SK-N-MC (cell line): ENCODE measurements at regions not wholly inside any gene's neighbourhood (a gene's known extent, or its start where the extent isn't known, plus 50 kb on each side); places are given as distances from the start of the nearest gene placed in this dataset.

ENCODE experiments used
- DNase-seq: peaks from one replicate; pipeline ENCODE4 v3.0.0-alpha.2; 2011; ENCODE audit warnings: low read depth, low spot score
- H3K27ac ChIP-seq: fragments of 200-600 bp; sonication (generic); 2 replicates; pipeline ENCODE4 v1.5.1; 2016; ENCODE audit warnings: mixed run types
- H3K36me3 ChIP-seq: fragments of 200-600 bp; sonication (generic); 2 replicates; pipeline ENCODE4 v1.6.1; 2017; ENCODE audit warnings: antibody characterized with exemption, low read length, mixed read lengths; ENCODE audit not compliant: insufficient read depth
- H3K4me3 ChIP-seq: fragments of 200-600 bp; sonication (generic); 2 replicates; pipeline ENCODE4 v1.5.1; 2016
- H3K9ac ChIP-seq: fragments of 200-600 bp; sonication (generic); 2 replicates; pipeline ENCODE4 v1.8.0; 2017; ENCODE audit warnings: mixed run types, mixed read lengths; ENCODE audit not compliant: insufficient read length
- H3K9me3 ChIP-seq: fragments of 200-600 bp; sonication (generic); 2 replicates; pipeline ENCODE4 v1.6.1; 2017; ENCODE audit warnings: low read depth, mild to moderate bottlenecking, antibody characterized with exemption, low read length, moderate library complexity, mixed read lengths
- EZH2 ChIP-seq: fragments of 200-600 bp; sonication (generic); IDR thresholded peaks from one replicate; pipeline ENCODE4 v1.6.1; 2017; ENCODE audit warnings: antibody characterized with exemption
- FOXP2 ChIP-seq: optimal IDR thresholded peaks from 2 replicates; pipeline ENCODE3; 2011; ENCODE audit warnings: mild to moderate bottlenecking, moderate library complexity; ENCODE audit not compliant: insufficient read depth; ENCODE audit errors: extremely low read length, control extremely low read depth
- POLR2AphosphoS5 ChIP-seq: IDR thresholded peaks from 2 replicates; pipeline ENCODE4 v1.6.1; 2012; ENCODE audit warnings: mild to moderate bottlenecking, low read depth, low read length, borderline replicate concordance

DNA sequence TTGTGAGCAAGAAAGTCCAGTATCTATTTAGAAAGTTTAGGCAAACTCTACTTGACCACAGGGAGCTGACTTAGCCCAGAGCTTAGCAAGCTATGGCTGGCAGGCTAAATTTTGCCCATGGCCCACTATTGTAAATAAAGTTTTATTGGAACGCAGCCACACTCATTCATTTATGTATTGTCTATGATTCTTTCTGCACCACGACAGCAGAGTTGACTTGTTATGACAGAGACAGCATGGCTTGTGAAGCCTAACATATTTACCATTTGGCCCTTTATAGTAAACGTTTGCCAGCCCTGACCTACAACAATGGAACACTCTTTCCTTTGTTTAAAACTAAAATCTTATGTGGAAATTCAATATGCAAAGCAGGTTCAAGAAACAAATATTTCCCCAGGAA lies 100.0 kb upstream of the ZFHX3 start:
- Histone ChIP-seq H3K36me3 (no peaks in the 10 kb centered on the region), H3K9ac (no peak overlapping the region), H3K4me3 (no peak overlapping the region), H3K9me3 (no peaks in the 10 kb centered on the region), H3K27ac (no peak overlapping the region)
- TF ChIP-seq EZH2 (no peak), POLR2AphosphoS5 (no peak), FOXP2 (no peak)
- DNase-seq = no peak

DNA sequence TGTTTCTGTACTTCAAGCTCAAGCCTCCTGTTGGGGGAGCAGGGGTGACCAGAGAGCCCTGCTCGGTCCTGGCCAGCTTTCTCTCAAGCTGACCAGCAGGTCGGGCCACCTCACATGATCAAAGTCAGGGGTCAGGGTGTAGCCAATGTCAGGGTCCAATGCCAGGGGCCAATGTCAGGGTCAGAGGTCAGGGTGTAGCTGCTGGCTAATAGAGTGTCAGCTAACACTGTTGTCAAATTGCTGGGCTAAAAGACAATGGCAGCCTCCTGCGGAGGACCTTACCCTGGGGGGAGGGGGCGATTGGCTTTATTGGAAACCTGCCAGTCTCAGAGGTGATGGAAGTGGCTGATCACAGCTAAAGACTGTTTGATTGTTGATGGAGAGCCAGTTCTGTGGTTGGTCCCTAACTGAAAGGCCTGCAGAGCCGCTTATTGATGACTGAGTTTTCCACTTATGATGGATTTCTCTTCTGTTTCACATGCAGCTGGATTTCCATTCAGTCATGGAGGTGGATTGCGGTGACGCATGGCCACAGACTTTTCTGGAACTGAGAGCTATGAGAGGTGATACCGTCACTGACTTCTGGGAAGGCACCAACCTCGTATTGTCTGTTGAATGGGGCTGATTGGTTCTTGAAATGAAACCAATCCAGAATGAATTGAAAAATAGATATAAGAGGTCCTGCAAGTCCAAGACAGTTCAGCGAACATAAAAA lies 97.4 kb upstream of the ZFHX3 start:
- no peak overlapping the region for H3K4me3 ChIP-seq
- no peaks in the 10 kb centered on the region for H3K36me3 ChIP-seq
- no peak for DNase-seq
- H3K9me3 ChIP-seq = no peaks in the 10 kb centered on the region
- no peak overlapping the region for H3K9ac ChIP-seq
- no peak overlapping the region for H3K27ac ChIP-seq
- no peak for TF ChIP-seq FOXP2

DNA sequence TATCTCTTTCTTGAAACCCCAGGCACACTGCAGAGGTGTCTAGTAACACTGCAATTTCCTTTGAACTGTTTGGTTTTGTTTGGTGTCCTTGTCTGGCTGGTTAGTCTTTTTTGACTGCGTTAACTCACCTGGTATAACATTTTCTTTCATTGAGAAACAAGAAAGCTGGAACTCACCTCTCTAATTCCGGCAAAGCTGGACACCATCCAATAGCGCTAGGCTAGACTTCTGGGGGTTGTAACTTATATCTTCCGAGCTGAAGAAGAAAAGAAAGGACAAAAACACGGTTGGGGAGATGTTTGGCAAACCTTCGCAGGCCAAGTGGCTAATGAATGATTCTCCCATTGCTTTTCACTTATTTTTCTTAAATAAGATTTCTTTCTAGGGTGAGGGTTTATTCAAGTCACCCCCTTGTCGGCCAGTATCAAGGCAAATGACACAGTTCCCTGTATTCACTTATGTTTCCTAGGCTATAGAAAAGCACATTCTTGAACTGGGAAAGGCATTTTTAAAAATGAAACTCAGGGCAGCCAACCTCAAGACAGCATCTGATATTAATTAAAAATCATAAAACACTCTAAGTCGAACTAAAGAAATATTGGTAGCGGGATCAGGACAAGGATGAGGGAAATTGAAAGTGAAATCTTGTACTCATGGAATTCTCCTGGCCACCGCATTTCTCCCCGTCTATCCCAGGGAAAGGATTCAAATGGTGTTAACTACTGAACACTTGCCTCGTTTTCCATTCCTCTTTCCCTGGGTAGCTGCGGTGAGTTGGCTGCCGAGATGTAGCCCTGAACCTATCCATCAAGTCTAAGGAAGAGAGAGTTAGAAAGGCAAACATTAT lies 95.9 kb upstream of the ZFHX3 start:
- no peaks in the 10 kb centered on the region for H3K36me3 ChIP-seq
- no peaks in the 10 kb centered on the region for H3K9me3 ChIP-seq
- H3K27ac ChIP-seq = no peak overlapping the region
- TF ChIP-seq FOXP2 = no peak
- TF ChIP-seq POLR2AphosphoS5 = no peak
- TF ChIP-seq EZH2 = no peak
- no peak overlapping the region for H3K4me3 ChIP-seq
- no peak for DNase-seq
- H3K9ac ChIP-seq = no peak overlapping the region

DNA sequence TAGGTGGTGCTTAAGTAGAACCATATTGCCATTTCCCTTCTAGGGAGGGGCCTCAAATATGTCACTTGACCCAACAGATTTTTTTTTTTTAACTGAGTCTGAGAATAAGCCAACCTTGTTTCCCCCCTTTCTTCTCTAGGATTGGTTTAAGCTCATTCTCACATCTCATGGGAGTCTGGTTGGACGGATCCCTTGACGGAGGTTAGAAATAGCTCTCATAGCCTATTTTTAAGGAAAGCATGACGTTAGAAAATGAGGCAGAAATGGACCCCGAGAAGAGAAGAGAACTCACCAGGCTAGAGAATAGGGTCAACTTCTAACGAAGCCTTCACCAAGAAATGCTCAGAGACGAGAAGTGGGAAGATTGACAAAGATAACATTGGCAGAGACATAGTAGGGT lies 95.1 kb upstream of the ZFHX3 start:
- Histone ChIP-seq H3K36me3 (no peaks in the 10 kb centered on the region), H3K27ac (no peak overlapping the region)
- TF ChIP-seq EZH2 (no peak), FOXP2 (no peak), POLR2AphosphoS5 (no peak)

DNA sequence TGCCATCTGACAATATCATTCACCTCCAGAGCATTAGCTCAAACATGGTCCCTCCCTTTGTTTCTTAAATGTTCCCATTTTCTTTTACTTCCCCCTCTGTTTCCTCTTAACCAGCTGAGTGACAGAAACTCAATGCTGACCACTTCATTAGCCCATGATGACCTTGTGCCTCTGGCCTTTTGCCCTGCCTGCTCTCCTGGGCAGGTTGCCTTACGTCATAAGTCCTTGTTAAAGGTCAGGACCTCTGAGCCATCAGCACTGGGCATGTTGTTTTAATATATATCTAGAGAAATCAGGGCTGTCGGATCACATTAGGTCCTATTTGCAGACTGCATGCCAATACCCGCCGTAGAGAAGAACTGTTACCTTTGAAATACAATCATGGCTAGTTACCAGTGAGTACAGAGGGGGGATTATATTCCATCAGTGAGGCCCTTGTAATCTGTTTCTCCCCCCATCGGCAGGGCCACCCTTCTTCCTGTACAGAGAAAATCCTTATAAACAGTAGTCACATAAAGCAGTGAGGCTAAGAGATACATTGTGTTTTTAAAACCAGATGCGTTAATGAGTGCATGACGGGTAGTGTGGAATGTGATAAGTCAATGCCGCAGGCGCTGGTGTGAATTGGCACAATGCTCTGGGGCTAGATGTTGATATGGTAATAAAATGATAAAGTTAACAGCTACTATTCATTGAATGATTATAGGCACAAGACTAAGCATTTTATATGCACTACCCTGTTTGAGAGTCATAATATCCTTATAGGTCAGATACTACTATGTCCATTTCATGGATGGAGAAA lies 94.3 kb upstream of the ZFHX3 start:
- H3K9ac ChIP-seq = no peak overlapping the region
- DNase-seq = no peak
- no peak overlapping the region for H3K27ac ChIP-seq
- H3K4me3 ChIP-seq = no peak overlapping the region
- no peaks in the 10 kb centered on the region for H3K36me3 ChIP-seq
- no peak for TF ChIP-seq POLR2AphosphoS5
- TF ChIP-seq FOXP2 = no peak
- no peak for TF ChIP-seq EZH2
- H3K9me3 ChIP-seq = no peaks in the 10 kb centered on the region

More for the DNA sequence above, 95.1 kb upstream of the ZFHX3 start:
- Histone ChIP-seq H3K4me3 (no peak overlapping the region), H3K9ac (no peak overlapping the region), H3K9me3 (no peaks in the 10 kb centered on the region)
- DNase-seq = no peak

DNA sequence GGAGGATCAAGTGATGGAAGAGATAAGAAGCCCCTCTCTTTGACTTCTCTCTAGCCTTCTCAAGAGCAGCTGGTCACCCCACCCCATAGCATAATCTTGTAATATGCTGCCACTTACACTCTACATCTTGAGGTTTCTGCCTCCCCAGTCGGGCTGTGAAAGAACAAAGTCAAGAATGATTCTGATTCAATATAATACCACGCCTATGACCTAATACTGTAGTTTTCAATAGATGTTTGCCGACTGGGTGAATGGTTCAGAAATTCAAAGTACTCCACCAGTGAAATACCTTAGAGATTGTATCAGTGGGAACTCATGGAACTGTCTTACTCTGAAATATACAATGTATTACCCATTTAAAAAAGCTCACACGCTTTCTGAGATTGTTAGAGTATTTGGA lies 93.0 kb upstream of the ZFHX3 start:
- Histone ChIP-seq H3K9me3 (no peaks in the 10 kb centered on the region), H3K27ac (no peak overlapping the region), H3K9ac (no peak overlapping the region), H3K4me3 (no peak overlapping the region), H3K36me3 (no peaks in the 10 kb centered on the region)
- DNase-seq = no peak
- TF ChIP-seq EZH2 (no peak), FOXP2 (no peak), POLR2AphosphoS5 (no peak)

DNA sequence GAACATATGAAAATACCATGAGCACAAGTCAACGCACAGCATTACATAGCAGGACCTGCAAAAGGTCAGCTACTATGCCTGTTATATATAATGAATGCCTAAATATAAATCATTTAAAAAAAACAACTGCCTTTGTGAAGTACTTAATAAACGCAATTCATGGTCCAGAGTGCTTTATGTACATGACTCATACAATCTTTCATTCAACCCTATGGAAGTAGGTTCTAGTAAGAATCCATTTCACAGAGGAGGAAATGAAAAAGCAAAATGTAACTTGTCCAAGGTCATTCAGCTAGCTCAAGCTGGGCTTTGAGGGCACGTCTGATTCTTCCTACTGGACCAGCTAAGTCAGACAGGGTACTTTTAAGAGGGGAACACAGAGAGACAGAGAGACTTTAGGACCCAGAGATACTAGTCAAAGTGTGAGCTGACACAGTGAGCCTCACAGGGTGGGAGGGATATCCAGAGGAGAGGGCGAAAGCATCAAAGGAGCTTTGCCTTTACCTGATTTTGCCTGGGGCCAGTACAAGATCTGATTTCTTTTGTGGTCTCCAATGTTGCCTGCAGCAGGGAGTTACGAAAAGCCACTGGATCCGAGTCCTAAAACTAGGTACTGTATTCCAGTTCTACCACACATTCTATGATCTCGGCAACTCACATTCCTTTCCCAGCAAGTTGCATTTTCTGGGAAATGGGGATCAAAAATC lies 83.4 kb upstream of the ZFHX3 start:
- Histone ChIP-seq H3K9me3 (no peaks in the 10 kb centered on the region), H3K27ac (no peak overlapping the region), H3K4me3 (no peak overlapping the region), H3K36me3 (no peaks in the 10 kb centered on the region), H3K9ac (no peak overlapping the region)
- TF ChIP-seq EZH2 (no peak), POLR2AphosphoS5 (no peak), FOXP2 (no peak)
- DNase-seq = no peak

DNA sequence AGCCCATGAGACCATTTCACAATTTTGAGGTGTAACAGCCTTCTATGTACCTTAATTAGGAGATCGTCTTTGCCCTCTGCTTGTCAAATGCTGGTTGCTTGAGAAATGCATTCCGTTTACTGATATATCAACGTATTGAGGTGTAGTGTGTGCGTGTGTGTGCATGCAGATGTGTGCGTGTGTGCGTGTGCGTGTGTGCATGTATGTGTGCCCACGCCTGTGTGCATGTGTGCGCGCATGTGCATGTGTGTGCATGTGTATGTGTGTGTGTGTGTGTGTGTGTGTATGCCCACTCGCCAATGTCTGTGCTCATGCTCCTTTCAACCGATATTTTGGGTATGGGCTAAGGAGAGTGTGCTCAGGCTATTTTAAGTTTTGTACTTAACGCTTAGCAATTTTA lies 81.5 kb upstream of the ZFHX3 start:
- Histone ChIP-seq H3K27ac (no peak overlapping the region), H3K36me3 (no peaks in the 10 kb centered on the region), H3K4me3 (no peak overlapping the region), H3K9ac (no peak overlapping the region), H3K9me3 (no peaks in the 10 kb centered on the region)
- DNase-seq = no peak
- no peak for TF ChIP-seq EZH2
